Keratinocyte (primary cell): ENCODE measurements at regions not wholly inside any gene's neighbourhood (a gene's known extent, or its start where the extent isn't known, plus 50 kb on each side); places are given as distances from the start of the nearest gene placed in this dataset.

Experiments used
- DNase-seq: peaks from one replicate; pipeline ENCODE4 v3.0.0-alpha.2; 2011; ENCODE audit warnings: low read depth, missing footprints, low spot score
- FAIRE-seq: peaks from 2 replicates; lab custom pipeline; 2011; peaks lifted over from hg19 to GRCh38; lab: Jason Lieb, UNC
- H2AFZ ChIP-seq: 2 replicates; pipeline ENCODE4 v1.6.0; 2012; ENCODE audit warnings: low read length, control low read depth, inconsistent platforms; ENCODE audit not compliant: control insufficient read depth
- H3K27ac ChIP-seq: 2 replicates; pipeline ENCODE4 v1.5.1; 2011; ENCODE audit warnings: low read length; ENCODE audit not compliant: control insufficient read depth, insufficient read depth
- H3K27me3 ChIP-seq: 3 replicates; pipeline ENCODE4 v1.6.0; 2011; ENCODE audit warnings: low read length; ENCODE audit not compliant: control insufficient read depth, insufficient read depth; ENCODE audit errors: extremely low read depth
- H3K36me3 ChIP-seq, 2 experiments: 2 replicates in 1 of 2; 3 replicates in 1 of 2; pipeline ENCODE4 v1.5.1; 2011; ENCODE audit warnings: low read length in 2 of 2, mild to moderate bottlenecking in 1 of 2; ENCODE audit not compliant: control insufficient read depth in 2 of 2, insufficient read depth in 2 of 2; ENCODE audit errors: extremely low read depth in 1 of 2
- H3K4me1 ChIP-seq: 3 replicates; pipeline ENCODE4 v1.5.1; 2011; ENCODE audit warnings: low read length; ENCODE audit not compliant: control insufficient read depth, insufficient read depth; ENCODE audit errors: extremely low read depth
- H3K4me2 ChIP-seq: 3 replicates; pipeline ENCODE4 v1.6.0; 2011; ENCODE audit warnings: low read depth, low read length; ENCODE audit not compliant: control insufficient read depth, insufficient read depth; ENCODE audit errors: extremely low read depth
- H3K4me3 ChIP-seq, 3 experiments: fragments of 200-600 bp in 1 of 3; sonication (generic) in 1 of 3; 2 replicates in 2 of 3; 3 replicates in 1 of 3; pipeline ENCODE4 v1.5.1; 2011 to 2016; ENCODE audit warnings: low read length in 3 of 3, mild to moderate bottlenecking in 3 of 3, control low read depth in 2 of 3, inconsistent platforms in 1 of 3, low read depth in 1 of 3, mixed read lengths in 1 of 3, mixed run types in 1 of 3, moderate library complexity in 1 of 3; ENCODE audit not compliant: control insufficient read depth in 2 of 3, insufficient read depth in 2 of 3; ENCODE audit errors: extremely low read depth in 1 of 3
- H3K79me2 ChIP-seq: 2 replicates; pipeline ENCODE4 v1.6.0; 2012; ENCODE audit warnings: low read length; ENCODE audit not compliant: control insufficient read depth, insufficient read depth
- H3K9ac ChIP-seq: 3 replicates; pipeline ENCODE4 v1.6.0; 2011; ENCODE audit warnings: low read length; ENCODE audit not compliant: control insufficient read depth, insufficient read depth; ENCODE audit errors: extremely low read depth
- H3K9me1 ChIP-seq: 3 replicates; pipeline ENCODE4 v1.6.0; 2011; ENCODE audit warnings: low read length; ENCODE audit not compliant: control insufficient read depth, insufficient read depth; ENCODE audit errors: extremely low read depth
- H3K9me3 ChIP-seq: 2 replicates; pipeline ENCODE4 v1.5.1; 2012; ENCODE audit warnings: low read depth, low read length; ENCODE audit not compliant: control insufficient read depth
- H4K20me1 ChIP-seq: 3 replicates; pipeline ENCODE4 v1.6.0; 2011; ENCODE audit warnings: low read length; ENCODE audit not compliant: control insufficient read depth, insufficient read depth; ENCODE audit errors: extremely low read depth
- CTCF ChIP-seq, 3 experiments: IDR thresholded peaks in 1 of 3; conservative IDR thresholded peaks in 1 of 3; optimal IDR thresholded peaks in 1 of 3; 2 replicates in 2 of 3; 3 replicates in 1 of 3; pipeline versions ENCODE3 to v1.5.1; 2011; ENCODE audit warnings: low read length in 3 of 3, mild to moderate bottlenecking in 3 of 3, moderate library complexity in 2 of 3, control low read depth in 1 of 3, inconsistent platforms in 1 of 3; ENCODE audit not compliant: insufficient read depth in 2 of 3; ENCODE audit errors: extremely low read depth in 1 of 3
- EZH2 ChIP-seq: IDR thresholded peaks from one replicate; pipeline ENCODE4 v1.6.1; 2012; ENCODE audit warnings: inconsistent platforms, mild to moderate bottlenecking, low read length, moderate library complexity
- dilution Hi-C: fragments of 300-500 bp; cut with MboI; formaldehyde crosslinking; loops from one replicate; pipeline ENCODE4 v1.7.0; 2020; ENCODE audit warnings: low sequenced_read_pairs; ENCODE audit not compliant: extremely low pct_ligation_motif_present

- H3K4me3 ChIP-seq = no peak overlapping the region
- H3K79me2 ChIP-seq = no peaks in the 10 kb centered on the region
- H3K4me2 ChIP-seq = no peak overlapping the region
- H3K9me1 ChIP-seq = no peaks in the 10 kb centered on the region
- no peak overlapping the region for H3K9ac ChIP-seq
- H4K20me1 ChIP-seq = no peaks in the 10 kb centered on the region
- H3K27me3 ChIP-seq = no peaks in the 10 kb centered on the region
- no peaks in the 10 kb centered on the region for H3K9me3 ChIP-seq
- H3K4me1 ChIP-seq = peaks cover 19% of the 10 kb centered on the region
- no peaks in the 10 kb centered on the region for H3K36me3 ChIP-seq
- no peak for FAIRE-seq
- TF ChIP-seq EZH2 = no peak
- TF ChIP-seq CTCF (optimal IDR thresholded peaks at IDR 0.05 in 1 of 3, IDR thresholded peaks at IDR 0.05 in 1 of 3, conservative IDR thresholded peaks at IDR 0.05 in 1 of 3; ENCODE audit: extremely low read depth in 1 of 3, insufficient read depth in 2 of 3, low read length in 3 of 3) = no peak
- no peak overlapping the region for H3K27ac ChIP-seq
- dilution Hi-C loops = no loop called here
- no peak overlapping the region for H2AFZ ChIP-seq
- DNase-seq = no peak
Measured at GRCh38 chr5:61815339-61815738, 483.3 kb downstream of the ZSWIM6 start.

- FAIRE-seq = no peak
- no peak for TF ChIP-seq EZH2
- no peak for TF ChIP-seq CTCF (optimal IDR thresholded peaks at IDR 0.05 in 1 of 3, IDR thresholded peaks at IDR 0.05 in 1 of 3, conservative IDR thresholded peaks at IDR 0.05 in 1 of 3; ENCODE audit: extremely low read depth in 1 of 3, insufficient read depth in 2 of 3, low read length in 3 of 3)
- dilution Hi-C loops = no loop called here
Measured at GRCh38 chr5:61816146-61816545, 484.1 kb downstream of the ZSWIM6 start.

More at GRCh38 chr5:61816146-61816545, 484.1 kb downstream of the ZSWIM6 start:
- no peak overlapping the region for H3K4me3 ChIP-seq
- H3K79me2 ChIP-seq = no peaks in the 10 kb centered on the region
- no peak overlapping the region for H3K9ac ChIP-seq
- H3K9me1 ChIP-seq = no peaks in the 10 kb centered on the region
- no peaks in the 10 kb centered on the region for H4K20me1 ChIP-seq
- no peak overlapping the region for H3K4me2 ChIP-seq
- DNase-seq = no peak
- H3K36me3 ChIP-seq = no peaks in the 10 kb centered on the region
- no peak overlapping the region for H2AFZ ChIP-seq
- no peaks in the 10 kb centered on the region for H3K9me3 ChIP-seq
- H3K4me1 ChIP-seq = peaks cover 16% of the 10 kb centered on the region
- no peaks in the 10 kb centered on the region for H3K27me3 ChIP-seq
- H3K27ac ChIP-seq = no peak overlapping the region
